GM12878 (cell line): ENCODE measurements at regions not wholly inside any gene's neighbourhood (a gene's known extent, or its start where the extent isn't known, plus 50 kb on each side); places are given as distances from the start of the nearest gene placed in this dataset.

Source experiments
- ATAC-seq: fragments of 200-7000 bp; cut with Tn5 transposase; 3 replicates; pipeline ENCODE4 v1.9.1; 2020; ENCODE audit warnings: mild to moderate bottlenecking, moderate library complexity
- BruUV-seq: library from RNA; stranded (reverse); fragments of 400-500 nt; replicated peaks from 2 replicates; lab custom pipeline; 2021; lab: Mats Ljungman, UMichigan
- CTCF ChIA-PET: fragments of 300-600 bp; sonication (Branson Sonifier 250); formaldehyde crosslinking; extraction: SDS; loops from one replicate; lab custom pipeline; 2021; ENCODE audit warnings: inconsistent platforms; lab: Yijun Ruan, JAX
- POLR2A ChIA-PET: fragments of 350-600 bp; formaldehyde crosslinking; extraction: SDS; loops from one replicate; lab custom pipeline; 2021; ENCODE audit warnings: inconsistent platforms; lab: Charles Lee
- RAD21 ChIA-PET: fragments of 300-600 bp; sonication (Branson Sonifier 250); formaldehyde crosslinking; loops from one replicate; lab custom pipeline; 2023; ENCODE audit warnings: antibody characterized with exemption; ENCODE audit not compliant: unreplicated experiment; lab: Charles Lee
- SMC1A ChIA-PET: fragments of 300-600 bp; sonication (Branson Sonifier 250); formaldehyde crosslinking; loops from one replicate; lab custom pipeline; 2023; ENCODE audit not compliant: unreplicated experiment, uncharacterized antibody; lab: Charles Lee
- DNase-seq: peaks from one replicate; pipeline ENCODE4 v3.0.0-alpha.2; 2011; ENCODE audit warnings: low read depth, low spot score
- FAIRE-seq: peaks from 3 replicates; lab custom pipeline; 2011; peaks lifted over from hg19 to GRCh38; lab: Jason Lieb, UNC
- H2AFZ ChIP-seq: 2 replicates; pipeline ENCODE4 v1.6.0; 2011; ENCODE audit warnings: low read depth, low read length, control low read depth; ENCODE audit not compliant: control insufficient read depth
- H3K27ac ChIP-seq: 2 replicates; pipeline ENCODE4 v1.5.1; 2011; ENCODE audit warnings: control low read depth; ENCODE audit not compliant: control insufficient read depth, insufficient read depth
- H3K27me3 ChIP-seq, 2 experiments: replicated peaks in 1 of 2; 2 replicates each; pipeline versions ENCODE4 v1.6.0 to v1.6.1; 2011; ENCODE audit warnings: low read length in 1 of 2; ENCODE audit not compliant: control insufficient read depth in 2 of 2, insufficient read depth in 2 of 2
- H3K36me3 ChIP-seq, 2 experiments: 2 replicates each; pipeline ENCODE4 v1.5.1; 2011; ENCODE audit warnings: low read length in 1 of 2; ENCODE audit not compliant: control insufficient read depth in 2 of 2, insufficient read depth in 2 of 2
- H3K4me1 ChIP-seq: 2 replicates; pipeline ENCODE4 v1.6.1; 2011; ENCODE audit warnings: mild to moderate bottlenecking, low read length, moderate library complexity, mixed read lengths; ENCODE audit not compliant: control insufficient read depth, insufficient read depth
- H3K4me2 ChIP-seq: 2 replicates; pipeline ENCODE4 v1.6.0; 2011; ENCODE audit warnings: control low read depth; ENCODE audit not compliant: control insufficient read depth, insufficient read depth
- H3K4me3 ChIP-seq: fragments of 200-600 bp; sonication (generic); 2 replicates; pipeline ENCODE4 v1.5.1; 2016
- H3K79me2 ChIP-seq: 2 replicates; pipeline ENCODE4 v1.6.0; 2011; ENCODE audit warnings: low read length; ENCODE audit not compliant: control insufficient read depth, insufficient read depth
- H3K9ac ChIP-seq: 2 replicates; pipeline ENCODE4 v1.8.0; 2011; ENCODE audit warnings: low read length, control low read depth, mixed read lengths; ENCODE audit not compliant: control insufficient read depth, insufficient read depth
- H3K9me3 ChIP-seq: replicated peaks from 3 replicates; pipeline ENCODE4 v1.5.1; 2011; ENCODE audit warnings: mild to moderate bottlenecking, low read length; ENCODE audit not compliant: control insufficient read depth, insufficient read depth
- H4K20me1 ChIP-seq: 2 replicates; pipeline ENCODE4 v1.6.0; 2011; ENCODE audit not compliant: control insufficient read depth, insufficient read depth
- ASH2L ChIP-seq: fragments of 300-600, 200-600 bp; sonication (generic); IDR thresholded peaks from 2 replicates; pipeline ENCODE4 v1.6.1; 2017; ENCODE audit warnings: low read depth, mild to moderate bottlenecking, borderline replicate concordance
- BRCA1 ChIP-seq: IDR thresholded peaks from 2 replicates; pipeline ENCODE4 v1.6.1; 2011; ENCODE audit warnings: low read depth, low read length, improper control_type of control experiment
- CBX3 ChIP-seq: fragments of 200-600 bp; sonication (generic); IDR thresholded peaks from 2 replicates; pipeline ENCODE4 v1.6.1; 2016; ENCODE audit warnings: low read depth, borderline replicate concordance
- CBX5 ChIP-seq: sonication (generic); IDR thresholded peaks from 2 replicates; pipeline ENCODE4 v1.6.1; 2016; ENCODE audit warnings: low read depth, moderate library complexity, mild to moderate bottlenecking, inconsistent platforms
- CHD1 ChIP-seq: IDR thresholded peaks from 2 replicates; pipeline ENCODE4 v1.6.1; 2012; ENCODE audit warnings: low read depth, low read length, improper control_type of control experiment
- IKZF1 ChIP-seq: fragments of 450-650 bp; conservative IDR thresholded peaks from 2 replicates; pipeline ENCODE4 v1.6.1; 2017; ENCODE audit warnings: antibody characterized with exemption, mild to moderate bottlenecking
- KAT2A ChIP-seq: conservative IDR thresholded peaks from 2 replicates; pipeline ENCODE4 v1.6.1; 2011; ENCODE audit warnings: low read depth, low read length; ENCODE audit not compliant: control insufficient read depth
- KLF5 ChIP-seq: fragments of 450-650 bp; IDR thresholded peaks from 2 replicates; pipeline ENCODE4 v1.6.1; 2014; ENCODE audit warnings: mild to moderate bottlenecking; ENCODE audit not compliant: partially characterized antibody
- MTA2 ChIP-seq: fragments of 450-650 bp; IDR thresholded peaks from 2 replicates; pipeline ENCODE4 v1.6.1; 2016; ENCODE audit warnings: low read depth, mild to moderate bottlenecking, moderate library complexity
- MXI1 ChIP-seq: fragments of 150-350 bp; IDR thresholded peaks from 2 replicates; pipeline ENCODE4 v1.6.1; 2011; ENCODE audit warnings: low read depth, mild to moderate bottlenecking, inconsistent platforms, low read length, improper control_type of control experiment
- MYC ChIP-seq: IDR thresholded peaks from 2 replicates; pipeline ENCODE4 v1.6.1; 2011; ENCODE audit warnings: mild to moderate bottlenecking, low read length, moderate library complexity, inconsistent platforms; ENCODE audit not compliant: insufficient read depth, insufficient replicate concordance, insufficient read length, severe bottlenecking
- NR2C2 ChIP-seq: IDR thresholded peaks from 2 replicates; pipeline ENCODE4 v1.6.1; 2011; ENCODE audit warnings: borderline replicate concordance, low read depth; ENCODE audit not compliant: control insufficient read depth, insufficient read length
- NRF1 ChIP-seq: conservative IDR thresholded peaks from 2 replicates; pipeline ENCODE4 v1.6.1; 2011; ENCODE audit warnings: mild to moderate bottlenecking, low read depth, low read length, improper control_type of control experiment
- POLR2AphosphoS2 ChIP-seq: IDR thresholded peaks from 2 replicates; pipeline ENCODE4 v1.6.1; 2011; ENCODE audit warnings: low read depth, mild to moderate bottlenecking, low read length, improper control_type of control experiment, moderate library complexity
- RELA ChIP-seq: fragments of 450-650 bp; IDR thresholded peaks from 2 replicates; pipeline ENCODE4 v1.8.0; 2014; ENCODE audit warnings: borderline replicate concordance; ENCODE audit not compliant: partially characterized antibody
- ZNF622 ChIP-seq: fragments of 450-650 bp; IDR thresholded peaks from 2 replicates; pipeline ENCODE4 v1.6.1; 2017; ENCODE audit warnings: mild to moderate bottlenecking, inconsistent platforms
- WGBS: methylation state at CpG from one replicate; pipeline ENCODE4 v1.1.6; 2016; ENCODE audit warnings: low lambda C conversion rate; ENCODE audit not compliant: insufficient replicate concordance, insufficient coverage; ENCODE audit errors: missing lambda C conversion rate; 5-methylcytosine and 5-hydroxymethylcytosine counted together
- in situ Hi-C: fragments of 300-500 bp; cut with MboI; formaldehyde crosslinking; loops from 9 replicates; pipeline ENCODE4 v1.14.3; 2018; ENCODE audit warnings: mixed read lengths
- intact Hi-C: fragments of 100-400 bp; cut with micrococcal nuclease; formaldehyde crosslinking; loops from one replicate; pipeline ENCODE4 v1.14.2; 2022; ENCODE audit not compliant: unreplicated experiment
- TF ChIP-seq, protein P1 (sequence below): IDR thresholded peaks from 2 replicates; pipeline ENCODE4 v1.6.1; 2011; ENCODE audit warnings: borderline replicate concordance, low read depth, mild to moderate bottlenecking, moderate library complexity, low read length; ENCODE audit not compliant: insufficient read depth, poor library complexity, severe bottlenecking
- TF ChIP-seq, protein P2 (sequence below): fragments of 450-650 bp; conservative IDR thresholded peaks from 2 replicates; pipeline ENCODE4 v1.6.1; 2017; ENCODE audit warnings: mild to moderate bottlenecking, moderate library complexity
- TF ChIP-seq, protein P3 (sequence below): IDR thresholded peaks from 2 replicates; pipeline ENCODE4 v1.6.1; 2011; ENCODE audit warnings: mild to moderate bottlenecking, low read depth, low read length, moderate library complexity; ENCODE audit not compliant: insufficient replicate concordance
- TF ChIP-seq, protein P4 (sequence below): fragments of 450-650 bp; IDR thresholded peaks from 2 replicates; pipeline ENCODE4 v1.6.1; 2016; ENCODE audit warnings: mild to moderate bottlenecking

DNA sequence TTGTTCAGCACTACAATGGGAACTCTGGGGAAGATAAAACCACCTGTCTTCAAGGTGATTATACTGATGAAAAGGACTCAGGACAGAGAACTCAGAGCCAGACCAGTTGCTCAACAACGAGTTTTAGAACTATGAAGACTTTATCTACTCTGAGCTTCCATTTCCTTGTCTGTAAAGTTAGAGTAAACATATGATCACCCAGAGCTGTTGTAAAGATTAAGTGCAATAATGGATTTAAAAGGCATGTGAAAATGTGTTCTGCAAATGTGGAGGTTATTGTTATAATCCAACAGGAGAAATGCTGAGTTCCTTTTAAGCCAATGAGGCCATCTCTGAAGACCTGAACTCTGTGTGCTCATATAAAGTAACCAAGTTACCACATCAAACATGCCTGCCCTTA is 139.7 kb upstream of the CMC1 start (continued):
- TF ChIP-seq CBX3 (no peak), IKZF1 (no peak), MYC (no peak), ZNF622 (no peak), RELA (no peak), POLR2AphosphoS2 (no peak), BRCA1 (no peak), MXI1 (no peak), KAT2A (no peak), NRF1 (no peak)

DNA sequence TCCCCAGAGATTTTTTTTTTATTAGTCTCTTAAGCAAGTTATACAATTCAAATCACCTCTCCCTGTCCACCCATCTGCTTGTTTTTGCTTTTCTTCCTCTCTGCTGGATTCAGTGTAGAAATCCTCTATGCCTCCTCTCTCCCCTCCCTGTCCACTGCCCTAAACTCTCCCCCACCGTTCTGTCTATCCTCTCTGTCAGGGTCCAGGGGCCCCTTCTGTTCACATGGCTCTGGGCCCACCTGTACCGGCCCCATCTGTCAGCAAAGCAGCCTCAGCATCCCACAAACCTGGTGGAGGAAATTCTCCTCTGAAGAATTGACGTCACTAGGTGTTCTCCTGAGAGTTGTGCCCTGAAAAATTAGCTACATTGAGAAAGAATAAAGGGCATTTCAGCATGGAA is 137.6 kb upstream of the CMC1 start:
- no TSS peak for BruUV-seq
- H3K27ac ChIP-seq: no peak overlapping the region
- H3K9me3 ChIP-seq: 0 out of 3 replicates have a peak, but pooled peaks cover 1% of the 10 kb centered on the region
- H3K4me3 ChIP-seq: no peak overlapping the region
- no peaks in the 10 kb centered on the region for H3K79me2 ChIP-seq
- H3K4me1 ChIP-seq: no peaks in the 10 kb centered on the region
- no peaks in the 10 kb centered on the region for H3K27me3 ChIP-seq
- ATAC-seq (no peak), FAIRE-seq (no peak), DNase-seq (no peak)
- H3K9ac ChIP-seq: no peak overlapping the region
- WGBS: 0% methylated on average over 3 of the region's 3 CpGs
- ChIA-PET CTCF (no interaction called here), RAD21 (interaction anchor here (1.2 kb wide), 1 partner anchor 11 kb away, joined by 3 read pairs; no protein-coding TSS in a partner anchor), POLR2A (no interaction called here), SMC1A (interaction anchor here (1.2 kb wide), 1 partner anchor 12 kb away, joined by 3 read pairs; no protein-coding TSS in a partner anchor)
- H4K20me1 ChIP-seq: no peaks in the 10 kb centered on the region
- H3K4me2 ChIP-seq: no peak overlapping the region
- in situ Hi-C loops: no loop called here
- no peak overlapping the region for H2AFZ ChIP-seq
- intact Hi-C loops: no loop called here
- H3K36me3 ChIP-seq: no peaks in the 10 kb centered on the region
- TF ChIP-seq ASH2L (no peak), KLF5 (no peak), MTA2 (no peak), CHD1 (no peak), NR2C2 (no peak), CBX5 (no peak)
- TF ChIP-seq, protein P1, sequence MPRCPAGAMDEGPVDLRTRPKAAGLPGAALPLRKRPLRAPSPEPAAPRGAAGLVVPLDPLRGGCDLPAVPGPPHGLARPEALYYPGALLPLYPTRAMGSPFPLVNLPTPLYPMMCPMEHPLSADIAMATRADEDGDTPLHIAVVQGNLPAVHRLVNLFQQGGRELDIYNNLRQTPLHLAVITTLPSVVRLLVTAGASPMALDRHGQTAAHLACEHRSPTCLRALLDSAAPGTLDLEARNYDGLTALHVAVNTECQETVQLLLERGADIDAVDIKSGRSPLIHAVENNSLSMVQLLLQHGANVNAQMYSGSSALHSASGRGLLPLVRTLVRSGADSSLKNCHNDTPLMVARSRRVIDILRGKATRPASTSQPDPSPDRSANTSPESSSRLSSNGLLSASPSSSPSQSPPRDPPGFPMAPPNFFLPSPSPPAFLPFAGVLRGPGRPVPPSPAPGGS: no peak
- TF ChIP-seq, protein P2, sequence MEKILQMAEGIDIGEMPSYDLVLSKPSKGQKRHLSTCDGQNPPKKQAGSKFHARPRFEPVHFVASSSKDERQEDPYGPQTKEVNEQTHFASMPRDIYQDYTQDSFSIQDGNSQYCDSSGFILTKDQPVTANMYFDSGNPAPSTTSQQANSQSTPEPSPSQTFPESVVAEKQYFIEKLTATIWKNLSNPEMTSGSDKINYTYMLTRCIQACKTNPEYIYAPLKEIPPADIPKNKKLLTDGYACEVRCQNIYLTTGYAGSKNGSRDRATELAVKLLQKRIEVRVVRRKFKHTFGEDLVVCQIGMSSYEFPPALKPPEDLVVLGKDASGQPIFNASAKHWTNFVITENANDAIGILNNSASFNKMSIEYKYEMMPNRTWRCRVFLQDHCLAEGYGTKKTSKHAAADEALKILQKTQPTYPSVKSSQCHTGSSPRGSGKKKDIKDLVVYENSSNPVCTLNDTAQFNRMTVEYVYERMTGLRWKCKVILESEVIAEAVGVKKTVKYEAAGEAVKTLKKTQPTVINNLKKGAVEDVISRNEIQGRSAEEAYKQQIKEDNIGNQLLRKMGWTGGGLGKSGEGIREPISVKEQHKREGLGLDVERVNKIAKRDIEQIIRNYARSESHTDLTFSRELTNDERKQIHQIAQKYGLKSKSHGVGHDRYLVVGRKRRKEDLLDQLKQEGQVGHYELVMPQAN: no peak
- TF ChIP-seq, protein P3, sequence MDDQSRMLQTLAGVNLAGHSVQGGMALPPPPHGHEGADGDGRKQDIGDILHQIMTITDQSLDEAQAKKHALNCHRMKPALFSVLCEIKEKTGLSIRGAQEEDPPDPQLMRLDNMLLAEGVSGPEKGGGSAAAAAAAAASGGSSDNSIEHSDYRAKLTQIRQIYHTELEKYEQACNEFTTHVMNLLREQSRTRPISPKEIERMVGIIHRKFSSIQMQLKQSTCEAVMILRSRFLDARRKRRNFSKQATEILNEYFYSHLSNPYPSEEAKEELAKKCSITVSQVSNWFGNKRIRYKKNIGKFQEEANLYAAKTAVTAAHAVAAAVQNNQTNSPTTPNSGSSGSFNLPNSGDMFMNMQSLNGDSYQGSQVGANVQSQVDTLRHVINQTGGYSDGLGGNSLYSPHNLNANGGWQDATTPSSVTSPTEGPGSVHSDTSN: no peak
- TF ChIP-seq, protein P4, sequence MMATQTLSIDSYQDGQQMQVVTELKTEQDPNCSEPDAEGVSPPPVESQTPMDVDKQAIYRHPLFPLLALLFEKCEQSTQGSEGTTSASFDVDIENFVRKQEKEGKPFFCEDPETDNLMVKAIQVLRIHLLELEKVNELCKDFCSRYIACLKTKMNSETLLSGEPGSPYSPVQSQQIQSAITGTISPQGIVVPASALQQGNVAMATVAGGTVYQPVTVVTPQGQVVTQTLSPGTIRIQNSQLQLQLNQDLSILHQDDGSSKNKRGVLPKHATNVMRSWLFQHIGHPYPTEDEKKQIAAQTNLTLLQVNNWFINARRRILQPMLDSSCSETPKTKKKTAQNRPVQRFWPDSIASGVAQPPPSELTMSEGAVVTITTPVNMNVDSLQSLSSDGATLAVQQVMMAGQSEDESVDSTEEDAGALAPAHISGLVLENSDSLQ: no peak
